SW 1271 (cell line): ENCODE measurements at regions not wholly inside any gene's neighbourhood (a gene's known extent, or its start where the extent isn't known, plus 50 kb on each side); places are given as distances from the start of the nearest gene placed in this dataset.
A peak's percentile ranks its signal among the peaks of the same experiment; 100 is the strongest.

ENCODE experiments used
- DNase-seq, 2 experiments: peaks; one replicate each; lab custom pipeline; 2025; lab: John Stamatoyannopoulos, UW

- no peak for DNase-seq
These were observed 116.0 kb upstream of the ANKRD1 start for GRCh38 chr10:91036807-91037411.

GRCh38 chr10:91038971-91039370 is 118.1 kb upstream of the ANKRD1 start:
- no peak for DNase-seq

DNA sequence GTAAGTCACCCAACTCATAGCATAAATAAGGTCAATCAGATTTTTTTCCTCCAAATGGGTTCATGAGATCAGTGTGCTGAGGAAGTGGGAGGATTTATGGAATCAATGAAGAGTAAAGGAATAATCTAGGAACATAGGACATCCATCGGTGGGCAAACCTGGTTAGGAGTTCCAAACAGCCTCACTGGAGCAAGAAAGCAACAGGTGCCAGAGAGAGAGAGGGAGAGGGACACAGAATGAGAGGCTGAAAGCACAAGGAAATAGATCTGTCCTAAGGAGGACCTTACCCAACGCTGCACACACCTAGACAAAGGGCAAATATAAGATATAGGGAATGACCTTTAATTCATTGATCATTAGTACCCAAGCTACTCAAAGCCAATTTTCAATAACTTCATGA is 119.5 kb upstream of the ANKRD1 start:
- no peak for DNase-seq

DNA sequence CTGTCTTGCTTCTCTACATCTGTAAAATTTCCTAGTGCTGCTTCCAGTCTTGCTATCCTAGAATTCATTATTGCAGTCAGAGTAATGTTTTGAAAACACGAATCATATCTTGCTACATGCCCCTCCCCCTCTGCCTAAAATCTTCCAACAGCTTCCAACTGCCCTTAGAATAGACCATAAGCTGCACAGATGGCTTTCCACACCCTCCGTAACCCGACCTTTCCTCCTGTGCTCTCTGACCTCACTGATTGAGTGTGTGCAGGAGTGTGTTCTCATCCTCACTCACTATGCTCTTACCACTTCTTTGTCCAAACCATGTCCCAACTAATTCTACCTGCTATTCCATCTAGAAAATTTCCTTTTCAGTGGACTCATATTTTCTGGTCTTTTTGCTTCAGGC is 121.2 kb upstream of the ANKRD1 start:
- DNase-seq, result no peak

GRCh38 chr10:91043173-91043910 is 122.5 kb upstream of the ANKRD1 start:
- peak in 1 of 2 experiments; percentile 4 for DNase-seq

DNA sequence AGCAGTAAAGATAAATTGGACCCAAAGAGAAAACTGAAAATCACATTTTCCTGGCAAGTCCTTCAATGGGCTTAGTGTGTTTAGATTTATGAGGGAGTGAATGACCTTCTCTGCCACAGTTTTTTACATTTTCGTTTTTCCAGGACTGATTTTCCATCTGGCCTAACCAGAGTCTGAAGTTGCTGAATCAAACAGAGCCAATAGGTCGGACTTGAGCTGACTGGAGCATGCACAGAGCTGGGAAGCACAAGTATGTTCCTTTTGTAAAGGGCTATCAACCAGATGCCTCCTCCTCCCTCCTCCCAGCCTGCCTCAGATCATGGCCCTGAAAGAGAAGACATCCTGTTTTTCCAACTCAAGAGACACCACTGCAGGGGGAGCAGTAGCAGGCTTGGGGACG is 126.0 kb upstream of the ANKRD1 start:
- no peak for DNase-seq

- DNase-seq, result no peak
These were observed 127.5 kb upstream of the ANKRD1 start for GRCh38 chr10:91048380-91048779.

DNA sequence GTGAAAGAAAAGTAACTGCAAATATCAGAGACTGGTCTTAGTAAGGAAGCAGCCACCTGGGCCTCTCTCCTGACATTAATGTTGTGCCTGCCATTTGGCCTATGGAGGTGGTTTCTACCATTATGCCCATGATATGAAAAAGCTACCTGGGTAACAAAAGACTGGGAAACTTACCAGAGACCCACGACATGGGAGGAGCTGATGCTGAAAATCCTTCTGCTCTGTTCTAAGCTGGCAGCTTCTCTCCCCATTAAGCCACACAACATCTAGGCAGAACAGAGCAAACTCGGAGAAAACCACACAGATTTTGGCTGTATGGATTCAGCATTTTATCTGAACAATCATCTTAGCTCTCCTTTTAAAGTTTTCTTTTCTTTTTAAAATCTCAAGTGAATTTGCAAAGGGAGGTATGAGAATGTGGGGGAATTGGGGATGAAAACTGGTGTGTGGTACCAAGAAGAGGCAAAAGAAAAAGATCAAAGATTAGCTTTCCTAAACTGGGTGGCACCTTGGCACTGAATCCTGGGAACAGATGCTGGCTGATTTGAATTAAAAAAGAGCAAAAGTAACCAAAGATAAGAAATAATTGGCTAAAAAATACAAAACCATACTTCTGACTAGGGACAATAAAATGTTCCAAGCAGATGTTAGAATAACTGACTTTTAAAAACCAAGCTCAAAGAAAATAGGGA is 128.6 kb upstream of the ANKRD1 start:
- DNase-seq, result no peak

GRCh38 chr10:91049988-91050360 is 129.1 kb upstream of the ANKRD1 start:
- no peak for DNase-seq

GRCh38 chr10:91050371-91051034 is 129.6 kb upstream of the ANKRD1 start:
- DNase-seq, result no peak

DNA sequence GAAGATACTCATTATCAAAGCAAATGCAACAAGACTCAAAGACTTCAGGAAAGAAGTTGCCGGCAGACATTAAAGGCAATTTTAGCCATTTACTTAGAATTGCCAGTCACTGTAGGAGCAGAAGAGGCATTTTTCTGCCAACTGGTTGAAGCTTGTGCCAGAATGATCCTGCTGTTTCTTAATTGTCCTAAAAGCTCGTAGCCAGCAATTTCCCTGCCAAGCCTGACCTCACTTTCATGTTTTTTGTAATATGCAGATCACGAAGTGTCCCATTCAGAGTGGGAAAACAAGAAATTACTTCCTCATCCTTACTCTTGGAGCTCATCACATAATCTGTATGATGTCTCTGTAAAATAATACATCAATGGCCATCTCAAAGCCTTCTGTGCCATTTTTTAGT is 130.9 kb upstream of the ANKRD1 start:
- DNase-seq, result no peak

- no peak for DNase-seq
These were observed 133.4 kb upstream of the ANKRD1 start for GRCh38 chr10:91054325-91054724.

DNA sequence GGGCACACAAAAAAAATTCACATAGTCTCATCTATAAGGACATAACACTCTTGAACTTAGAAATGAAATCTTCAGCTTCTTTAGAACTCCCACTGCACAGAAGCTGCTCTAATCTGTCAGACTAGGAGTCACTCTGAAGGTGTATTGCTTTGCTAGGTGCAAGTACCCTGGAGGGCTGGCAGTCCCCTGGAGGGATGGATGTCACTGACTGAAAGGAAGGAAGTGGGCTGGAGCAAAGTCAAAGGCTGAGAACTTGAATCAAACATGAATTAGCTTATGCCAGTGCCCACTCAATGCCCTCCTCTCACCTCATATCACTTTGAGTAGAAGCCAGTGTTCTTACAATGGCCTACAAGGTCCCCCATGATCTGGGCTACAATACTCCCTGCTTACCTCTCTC is 140.3 kb upstream of the ANKRD1 start:
- no peak for DNase-seq

GRCh38 chr10:91061608-91062007 is 140.7 kb upstream of the ANKRD1 start:
- no peak for DNase-seq

DNA sequence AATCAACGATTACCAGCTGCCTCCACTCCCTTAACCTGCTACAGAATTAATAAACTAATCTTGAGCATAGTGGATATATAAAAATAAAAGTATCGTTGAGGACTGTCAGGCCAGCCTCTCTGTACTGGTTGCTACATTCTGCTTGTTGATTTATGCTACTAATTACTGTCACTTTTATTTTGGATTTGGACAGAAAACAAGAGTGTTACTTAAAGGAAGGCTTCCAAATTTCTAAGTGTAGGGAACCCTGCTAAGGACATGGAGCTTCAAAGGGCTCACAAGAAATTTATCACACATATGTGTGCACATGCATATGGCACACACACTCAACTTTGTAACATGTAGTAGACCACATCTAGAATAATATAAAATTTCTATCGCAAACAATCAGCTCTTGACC is 141.2 kb upstream of the ANKRD1 start:
- no peak for DNase-seq

GRCh38 chr10:91071786-91072185 is 148.7 kb upstream of the PCGF5 start:
- DNase-seq, result no peak

DNA sequence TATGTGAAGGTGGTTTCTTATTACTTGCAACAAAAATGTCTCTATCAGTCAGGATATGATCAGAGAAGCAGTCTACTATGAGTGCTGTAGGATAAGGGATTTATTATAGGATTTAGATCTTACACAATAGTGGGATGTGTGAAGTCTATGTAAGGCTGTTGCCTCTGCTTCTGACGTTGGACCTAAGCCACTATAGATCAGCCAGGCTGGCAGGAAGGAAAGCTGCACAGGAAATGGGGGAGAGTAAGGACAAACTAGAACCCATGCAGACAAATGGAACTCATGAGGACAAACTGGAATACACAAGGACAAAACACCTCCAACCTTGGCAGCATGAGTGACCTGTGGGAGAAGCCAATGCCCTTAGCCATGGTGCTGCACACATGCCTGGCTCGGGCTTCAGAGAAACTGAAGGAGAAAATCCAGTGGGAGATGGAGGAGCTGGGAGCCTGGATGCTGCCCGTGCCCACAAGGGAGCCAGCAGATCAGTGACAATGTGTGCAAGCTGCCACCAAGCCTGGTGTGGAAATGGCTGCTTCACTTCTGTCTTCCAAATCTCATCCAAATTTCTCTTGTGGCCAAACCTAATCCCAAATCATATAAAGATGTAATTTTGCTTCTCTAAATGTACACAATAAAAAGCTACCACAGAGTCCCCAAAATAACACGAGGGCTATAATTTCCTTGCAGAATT is 147.0 kb upstream of the PCGF5 start:
- DNase-seq, result no peak

DNA sequence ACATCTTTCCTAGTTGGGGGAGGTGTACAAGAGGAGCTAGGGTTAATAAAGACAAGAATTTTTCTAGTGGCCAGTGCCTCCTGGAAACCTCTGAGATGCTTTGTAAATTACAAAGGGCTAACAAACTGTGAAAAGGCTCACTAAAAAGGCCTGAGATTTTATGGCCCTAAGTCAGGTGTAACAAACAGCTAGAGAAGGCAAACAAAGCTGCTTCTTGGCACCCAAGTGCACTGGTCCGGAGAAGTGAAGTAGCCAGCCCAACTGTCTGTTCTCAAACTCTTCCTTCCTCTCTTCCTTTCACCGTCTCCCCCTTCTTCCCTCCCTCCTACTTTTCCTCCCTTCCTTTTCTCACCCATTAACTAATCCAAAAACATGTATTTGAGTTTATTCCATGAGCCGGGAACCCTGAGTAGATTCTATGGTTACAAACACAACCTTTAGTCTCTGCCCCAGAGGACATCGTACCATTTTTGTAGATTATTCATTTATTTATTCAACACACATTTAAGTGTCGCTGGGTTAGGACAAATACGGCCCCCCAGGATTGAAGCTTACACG is 143.4 kb upstream of the PCGF5 start:
- DNase-seq, result no peak

DNA sequence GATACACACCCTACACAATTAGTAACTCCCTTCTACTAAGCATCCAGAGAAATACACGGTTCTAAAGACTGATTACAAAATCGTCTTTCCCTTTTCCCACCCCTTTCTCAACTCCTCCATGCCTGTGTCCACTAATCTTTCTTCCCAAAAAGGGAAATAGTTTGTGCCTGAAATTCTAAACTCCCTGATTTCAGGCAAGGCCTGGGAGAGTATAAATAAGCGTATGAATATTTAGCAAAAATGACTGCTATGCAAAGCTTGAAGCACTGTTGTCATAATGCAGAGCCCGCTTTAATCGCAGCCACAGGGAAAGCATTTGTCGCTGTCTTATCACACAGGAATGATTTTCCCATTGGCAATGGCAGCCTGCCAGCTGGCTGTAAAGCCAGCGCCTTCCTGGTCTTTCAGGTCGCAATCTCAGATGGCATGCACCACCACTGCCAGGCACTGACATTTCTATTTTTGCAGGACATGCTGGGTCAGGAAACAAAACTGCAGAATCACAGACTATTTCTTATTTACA is 142.9 kb upstream of the PCGF5 start:
- DNase-seq, result no peak

DNA sequence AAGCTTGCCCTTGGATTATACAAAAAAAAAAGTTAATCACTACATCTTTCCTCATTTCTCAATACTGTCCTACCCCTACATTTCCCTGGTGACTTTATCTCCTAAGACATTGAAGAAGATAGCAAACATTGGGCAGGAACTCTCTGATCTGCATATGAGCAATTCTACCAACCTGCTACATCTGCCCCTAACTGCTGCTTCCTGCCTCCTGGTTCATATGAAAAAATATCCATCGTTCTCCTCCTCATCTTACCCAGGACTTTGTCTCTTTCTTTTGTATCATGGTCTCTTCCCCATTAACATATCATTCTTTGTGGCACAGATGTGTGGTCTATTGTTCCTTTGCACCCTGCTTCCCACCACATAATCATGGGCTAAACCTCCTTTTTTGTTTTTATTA is 139.7 kb upstream of the PCGF5 start:
- DNase-seq, result no peak

GRCh38 chr10:91082447-91082846 is 138.0 kb upstream of the PCGF5 start:
- no peak for DNase-seq
